ENCODE measurements at regions not wholly inside any gene's neighbourhood (a gene's known extent, or its start where the extent isn't known, plus 50 kb on each side); places are given as distances from the start of the nearest gene placed in this dataset.

- no peak for DNase-seq
Measured at GRCh38 chr13:59603646-59604045, 560.1 kb downstream of the DIAPH3 start.

- DNase-seq: no peak
Measured at GRCh38 chr13:59607172-59607571, 556.6 kb downstream of the DIAPH3 start.

GRCh38 chr13:59607780-59608233, 555.9 kb downstream of the DIAPH3 start:
- no peak for DNase-seq

- DNase-seq: no peak
Measured at GRCh38 chr13:59609421-59609820, 554.3 kb downstream of the DIAPH3 start.
